ENCODE measurements at regions not wholly inside any gene's neighbourhood (a gene's known extent, or its start where the extent isn't known, plus 50 kb on each side); places are given as distances from the start of the nearest gene placed in this dataset.

- DNase-seq (ENCODE audit: extremely low spot score), result no peak
- ChIA-PET POLR2A (no interaction called here), CTCF (no interaction called here)
- TF ChIP-seq LEF1 (IDR thresholded peaks at IDR 0.05; ENCODE audit: borderline replicate concordance) (no peak), CTBP1 (IDR thresholded peaks at IDR 0.05; ENCODE audit: borderline replicate concordance) (no peak), PKNOX1 (IDR thresholded peaks at IDR 0.05) (no peak), L3MBTL2 (conservative IDR thresholded peaks at IDR 0.05) (no peak), SUZ12 (IDR thresholded peaks at IDR 0.05) (no peak), ELF4 (IDR thresholded peaks at IDR 0.05) (no peak), FOXM1 (IDR thresholded peaks at IDR 0.05; ENCODE audit: borderline replicate concordance) (no peak), FOXK2 (IDR thresholded peaks at IDR 0.05) (no peak), NFRKB (IDR thresholded peaks at IDR 0.05) (no peak)
Measured at GRCh38 chr4:154018659-154019058, 229.8 kb upstream of the SFRP2 start.

- CTCF ChIA-PET, result no interaction called here
- no peak for TF ChIP-seq L3MBTL2 (conservative IDR thresholded peaks at IDR 0.05)
- POLR2A ChIA-PET, result interaction anchor here (0.6 kb wide), 1 partner anchor 16 kb away, joined by 3 read pairs; no protein-coding TSS in a partner anchor
- no peak for DNase-seq (ENCODE audit: extremely low spot score)
Measured at GRCh38 chr4:154015578-154015977, 226.7 kb upstream of the SFRP2 start.

DNA sequence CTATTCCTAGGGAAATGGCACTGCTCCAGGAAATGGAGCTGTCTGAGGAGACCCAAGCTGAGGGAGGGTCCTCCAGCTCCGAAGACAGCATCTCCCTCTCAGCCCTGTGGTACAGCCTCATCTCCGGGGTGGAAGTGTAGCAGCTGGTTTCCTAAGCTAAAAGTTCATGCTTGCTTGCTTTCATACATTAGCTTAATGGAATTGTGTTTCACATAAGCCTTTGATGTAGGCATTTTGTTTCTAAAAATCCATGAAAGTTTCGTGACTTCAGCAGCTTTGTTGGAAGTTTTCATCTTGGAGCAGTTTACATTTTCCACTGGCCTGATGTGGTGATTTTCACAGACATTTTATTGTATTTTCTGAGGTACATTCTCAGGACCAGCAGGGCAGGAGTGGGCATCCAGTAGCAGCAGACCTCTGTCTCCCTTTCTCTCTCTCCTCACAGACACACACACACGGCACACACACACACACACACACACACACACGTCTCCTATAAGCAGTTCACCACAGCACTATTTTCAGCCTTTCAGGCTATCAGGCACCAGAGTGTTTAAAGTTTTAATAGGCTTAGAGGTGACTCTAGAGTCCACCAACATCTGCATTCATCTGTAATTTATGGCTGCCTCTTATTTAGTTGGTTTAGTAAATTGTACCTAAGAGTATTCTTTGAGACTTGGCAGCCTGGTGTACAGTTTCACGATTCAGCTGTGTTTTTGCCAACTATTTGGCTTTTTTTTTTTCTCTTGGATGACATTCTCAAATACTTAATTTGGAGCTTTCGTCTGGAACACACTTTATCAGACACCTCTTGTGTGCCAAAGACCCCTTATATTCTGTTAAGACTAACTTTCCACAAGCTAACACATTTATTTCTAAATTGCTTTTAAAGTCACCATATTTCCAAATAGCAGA lies 225.8 kb upstream of the SFRP2 start:
- no peak for DNase-seq (ENCODE audit: extremely low spot score)
- CTCF ChIA-PET, result interaction anchor here (0.6 kb wide), 2 partner anchors 18 to 81 kb away, joined by 3 to 6 read pairs; no protein-coding TSS in a partner anchor
- TF ChIP-seq PKNOX1 (IDR thresholded peaks at IDR 0.05) (no peak), HDGF (IDR thresholded peaks at IDR 0.05; ENCODE audit: borderline replicate concordance) (no peak), CTBP1 (IDR thresholded peaks at IDR 0.05; ENCODE audit: borderline replicate concordance) (no peak), ARNT (IDR thresholded peaks at IDR 0.05) (no peak), ZNF384 (IDR thresholded peaks at IDR 0.05) (no peak), TARDBP (IDR thresholded peaks at IDR 0.05) (no peak), L3MBTL2 (conservative IDR thresholded peaks at IDR 0.05) (no peak), FOXA1 (IDR thresholded peaks at IDR 0.05) (no peak), BHLHE40 (IDR thresholded peaks at IDR 0.05; ENCODE audit: borderline replicate concordance) (no peak), LEF1 (IDR thresholded peaks at IDR 0.05; ENCODE audit: borderline replicate concordance) (no peak), NFRKB (IDR thresholded peaks at IDR 0.05) (no peak), ELF4 (IDR thresholded peaks at IDR 0.05) (no peak), SUZ12 (IDR thresholded peaks at IDR 0.05) (no peak), FOXM1 (IDR thresholded peaks at IDR 0.05; ENCODE audit: borderline replicate concordance) (no peak)
- POLR2A ChIA-PET, result no interaction called here

- TF ChIP-seq ELF4 (IDR thresholded peaks at IDR 0.05), result no peak
- no peak for TF ChIP-seq HDGF (IDR thresholded peaks at IDR 0.05; ENCODE audit: borderline replicate concordance)
- no peak for TF ChIP-seq ZNF384 (IDR thresholded peaks at IDR 0.05)
- TF ChIP-seq TARDBP (IDR thresholded peaks at IDR 0.05), result no peak
- no peak for TF ChIP-seq FOXK2 (IDR thresholded peaks at IDR 0.05)
- TF ChIP-seq PKNOX1 (IDR thresholded peaks at IDR 0.05), result no peak
- TF ChIP-seq SUZ12 (IDR thresholded peaks at IDR 0.05), result no peak
- no peak for TF ChIP-seq SP1 (IDR thresholded peaks at IDR 0.05)
- TF ChIP-seq ARNT (IDR thresholded peaks at IDR 0.05), result no peak
- TF ChIP-seq CTBP1 (IDR thresholded peaks at IDR 0.05; ENCODE audit: borderline replicate concordance), result no peak
- no peak for TF ChIP-seq FOXM1 (IDR thresholded peaks at IDR 0.05; ENCODE audit: borderline replicate concordance)
- TF ChIP-seq FOXA1 (IDR thresholded peaks at IDR 0.05), result no peak
- TF ChIP-seq LEF1 (IDR thresholded peaks at IDR 0.05; ENCODE audit: borderline replicate concordance), result no peak
- TF ChIP-seq BHLHE40 (IDR thresholded peaks at IDR 0.05; ENCODE audit: borderline replicate concordance), result no peak
- TF ChIP-seq NFRKB (IDR thresholded peaks at IDR 0.05), result no peak
- TF ChIP-seq L3MBTL2 (conservative IDR thresholded peaks at IDR 0.05), result no peak
- ChIA-PET POLR2A (no interaction called here), CTCF (no interaction called here)
- no peak for DNase-seq (ENCODE audit: extremely low spot score)
Measured at GRCh38 chr4:154013576-154013975, 224.7 kb upstream of the SFRP2 start.

DNA sequence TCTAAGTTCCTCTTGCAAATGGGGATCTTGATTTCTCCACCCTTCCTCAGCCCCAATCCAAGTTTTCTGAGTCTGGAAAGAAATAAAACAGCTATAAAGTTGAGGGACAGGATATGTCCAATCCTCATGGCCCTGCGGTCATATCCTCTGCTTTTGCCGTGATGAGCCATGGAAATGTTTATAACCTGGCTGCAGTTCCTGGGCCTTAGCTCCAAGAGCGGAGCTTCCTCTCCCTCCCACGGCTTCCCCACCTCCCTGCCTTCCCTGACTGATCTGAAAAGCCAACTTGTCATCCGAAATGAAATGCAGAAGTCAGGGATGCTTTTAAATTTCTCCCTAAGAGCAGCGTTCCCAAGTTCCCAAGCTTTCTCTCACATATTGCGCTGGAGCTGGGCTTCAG lies 221.5 kb upstream of the SFRP2 start:
- ChIA-PET POLR2A (no interaction called here), CTCF (no interaction called here)
- DNase-seq (ENCODE audit: extremely low spot score), result no peak
- no peak for TF ChIP-seq FOXK2 (IDR thresholded peaks at IDR 0.05)
- no peak for TF ChIP-seq ARNT (IDR thresholded peaks at IDR 0.05)
- no peak for TF ChIP-seq TARDBP (IDR thresholded peaks at IDR 0.05)
- TF ChIP-seq NFRKB (IDR thresholded peaks at IDR 0.05), result no peak
- TF ChIP-seq FOXM1 (IDR thresholded peaks at IDR 0.05; ENCODE audit: borderline replicate concordance), result no peak
- TF ChIP-seq ZNF384 (IDR thresholded peaks at IDR 0.05), result no peak
- no peak for TF ChIP-seq LEF1 (IDR thresholded peaks at IDR 0.05; ENCODE audit: borderline replicate concordance)
- TF ChIP-seq FOXA1 (IDR thresholded peaks at IDR 0.05), result no peak
- no peak for TF ChIP-seq BHLHE40 (IDR thresholded peaks at IDR 0.05; ENCODE audit: borderline replicate concordance)
- no peak for TF ChIP-seq CTBP1 (IDR thresholded peaks at IDR 0.05; ENCODE audit: borderline replicate concordance)
- no peak for TF ChIP-seq ELF4 (IDR thresholded peaks at IDR 0.05)
- no peak for TF ChIP-seq SUZ12 (IDR thresholded peaks at IDR 0.05)

DNA sequence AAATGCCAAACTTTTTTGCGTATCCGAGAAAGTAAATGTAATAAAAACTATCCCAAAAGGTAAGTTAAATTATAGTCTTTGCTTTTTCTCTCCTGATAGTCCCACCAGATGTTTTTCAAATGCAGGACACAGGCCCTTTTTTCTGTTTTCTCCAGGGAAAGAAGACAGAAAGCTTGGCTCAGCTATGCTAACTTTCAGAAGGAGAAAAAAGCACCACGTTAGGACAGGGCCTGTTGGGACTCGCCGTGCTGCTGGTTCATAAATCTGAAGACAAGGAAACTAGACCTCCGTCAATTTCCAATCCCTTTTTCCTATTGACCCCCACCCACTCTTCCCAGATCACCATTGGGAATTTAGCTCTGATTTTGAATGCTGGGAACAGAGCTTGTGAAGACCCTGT lies 220.9 kb upstream of the SFRP2 start:
- TF ChIP-seq NFRKB (IDR thresholded peaks at IDR 0.05), result no peak
- TF ChIP-seq ELF4 (IDR thresholded peaks at IDR 0.05), result no peak
- TF ChIP-seq HDGF (IDR thresholded peaks at IDR 0.05; ENCODE audit: borderline replicate concordance), result no peak
- no peak for TF ChIP-seq FOXM1 (IDR thresholded peaks at IDR 0.05; ENCODE audit: borderline replicate concordance)
- no peak for TF ChIP-seq ARNT (IDR thresholded peaks at IDR 0.05)
- TF ChIP-seq L3MBTL2 (conservative IDR thresholded peaks at IDR 0.05), result no peak
- no peak for TF ChIP-seq SUZ12 (IDR thresholded peaks at IDR 0.05)
- no peak for TF ChIP-seq PKNOX1 (IDR thresholded peaks at IDR 0.05)
- no peak for TF ChIP-seq ZNF384 (IDR thresholded peaks at IDR 0.05)
- TF ChIP-seq BHLHE40 (IDR thresholded peaks at IDR 0.05; ENCODE audit: borderline replicate concordance), result no peak
- CTCF ChIA-PET, result no interaction called here
- DNase-seq (ENCODE audit: extremely low spot score), result no peak
- POLR2A ChIA-PET, result no interaction called here
